ES-I3 (cell line): ENCODE measurements at regions not wholly inside any gene's neighbourhood (a gene's known extent, or its start where the extent isn't known, plus 50 kb on each side); places are given as distances from the start of the nearest gene placed in this dataset.

ENCODE experiments used
- H3K36me3 ChIP-seq: 2 replicates; pipeline ENCODE4 v1.6.1; 2013; ENCODE audit warnings: mild to moderate bottlenecking, low read length, control low read depth, moderate library complexity; ENCODE audit not compliant: insufficient read depth
- H3K4me1 ChIP-seq: 2 replicates; pipeline ENCODE4 v1.6.1; 2013; ENCODE audit warnings: mild to moderate bottlenecking, control low read depth, low read length; ENCODE audit not compliant: insufficient read depth
- H3K9ac ChIP-seq: 2 replicates; pipeline ENCODE4 v1.6.1; 2013; ENCODE audit warnings: low read depth, mild to moderate bottlenecking, low read length, moderate library complexity
- H3K9me3 ChIP-seq: 2 replicates; pipeline ENCODE4 v1.6.1; 2013; ENCODE audit warnings: mild to moderate bottlenecking, low read length, moderate library complexity; ENCODE audit not compliant: control insufficient read depth, insufficient read depth

GRCh38 chr2:16010011-16010410 lies 69.7 kb downstream of the MYCN start:
- H3K36me3 ChIP-seq = no peaks in the 10 kb centered on the region
- H3K4me1 ChIP-seq = peaks cover 13% of the 10 kb centered on the region
- H3K9ac ChIP-seq = no peak overlapping the region
- no peaks in the 10 kb centered on the region for H3K9me3 ChIP-seq

GRCh38 chr2:16009560-16009959 lies 69.2 kb downstream of the MYCN start:
- Histone ChIP-seq H3K4me1 (peaks cover 13% of the 10 kb centered on the region), H3K9ac (no peak overlapping the region), H3K9me3 (no peaks in the 10 kb centered on the region), H3K36me3 (no peaks in the 10 kb centered on the region)

- Histone ChIP-seq H3K36me3 (no peaks in the 10 kb centered on the region), H3K4me1 (peaks cover 13% of the 10 kb centered on the region), H3K9me3 (no peaks in the 10 kb centered on the region)
Observed at GRCh38 chr2:16008856-16009255, 68.5 kb downstream of the MYCN start.

GRCh38 chr2:16008331-16008850 lies 68.0 kb downstream of the MYCN start:
- Histone ChIP-seq H3K9ac (no peak overlapping the region), H3K36me3 (no peaks in the 10 kb centered on the region), H3K4me1 (peaks cover 8% of the 10 kb centered on the region), H3K9me3 (no peaks in the 10 kb centered on the region)

More at GRCh38 chr2:16008856-16009255, 68.5 kb downstream of the MYCN start:
- no peak overlapping the region for H3K9ac ChIP-seq

GRCh38 chr2:16007167-16007934 lies 67.0 kb downstream of the MYCN start:
- Histone ChIP-seq H3K36me3 (no peaks in the 10 kb centered on the region), H3K9ac (no peak overlapping the region), H3K4me1 (peaks cover 7% of the 10 kb centered on the region), H3K9me3 (no peaks in the 10 kb centered on the region)

- Histone ChIP-seq H3K9me3 (no peaks in the 10 kb centered on the region), H3K9ac (no peak overlapping the region), H3K36me3 (no peaks in the 10 kb centered on the region), H3K4me1 (peaks cover 7% of the 10 kb centered on the region)
Observed at GRCh38 chr2:16006537-16007166, 66.3 kb downstream of the MYCN start.

GRCh38 chr2:16005816-16006536 lies 65.6 kb downstream of the MYCN start:
- no peaks in the 10 kb centered on the region for H3K36me3 ChIP-seq
- peaks cover 7% of the 10 kb centered on the region for H3K4me1 ChIP-seq
- no peaks in the 10 kb centered on the region for H3K9me3 ChIP-seq
- H3K9ac ChIP-seq = no peak overlapping the region

- H3K36me3 ChIP-seq = no peaks in the 10 kb centered on the region
- no peaks in the 10 kb centered on the region for H3K9me3 ChIP-seq
- no peak overlapping the region for H3K9ac ChIP-seq
- H3K4me1 ChIP-seq = peaks cover 7% of the 10 kb centered on the region
Observed at GRCh38 chr2:16005389-16005788, 65.0 kb downstream of the MYCN start.

GRCh38 chr2:16003809-16004208 lies 63.5 kb downstream of the MYCN start:
- peaks cover 7% of the 10 kb centered on the region for H3K4me1 ChIP-seq
- no peaks in the 10 kb centered on the region for H3K36me3 ChIP-seq
- H3K9ac ChIP-seq = no peak overlapping the region
- no peaks in the 10 kb centered on the region for H3K9me3 ChIP-seq

GRCh38 chr2:16003152-16003551 lies 62.8 kb downstream of the MYCN start:
- H3K4me1 ChIP-seq = peaks cover 7% of the 10 kb centered on the region
- no peak overlapping the region for H3K9ac ChIP-seq
- no peaks in the 10 kb centered on the region for H3K9me3 ChIP-seq
- H3K36me3 ChIP-seq = no peaks in the 10 kb centered on the region

- peaks cover 7% of the 10 kb centered on the region for H3K4me1 ChIP-seq
- H3K9me3 ChIP-seq = no peaks in the 10 kb centered on the region
- H3K36me3 ChIP-seq = no peaks in the 10 kb centered on the region
- no peak overlapping the region for H3K9ac ChIP-seq
Observed at GRCh38 chr2:16002575-16002974, 62.2 kb downstream of the MYCN start.

- Histone ChIP-seq H3K9me3 (no peaks in the 10 kb centered on the region), H3K4me1 (peaks cover 7% of the 10 kb centered on the region), H3K36me3 (no peaks in the 10 kb centered on the region), H3K9ac (no peak overlapping the region)
Observed at GRCh38 chr2:16002144-16002543, 61.8 kb downstream of the MYCN start.

- Histone ChIP-seq H3K4me1 (no peaks in the 10 kb centered on the region), H3K9me3 (no peaks in the 10 kb centered on the region), H3K36me3 (no peaks in the 10 kb centered on the region), H3K9ac (no peak overlapping the region)
Observed at GRCh38 chr2:16000642-16001041, 60.3 kb downstream of the MYCN start.

- no peak overlapping the region for H3K9ac ChIP-seq
- no peaks in the 10 kb centered on the region for H3K9me3 ChIP-seq
- H3K36me3 ChIP-seq = no peaks in the 10 kb centered on the region
- no peaks in the 10 kb centered on the region for H3K4me1 ChIP-seq
Observed at GRCh38 chr2:15999596-16000469, 59.5 kb downstream of the MYCN start.
